Activated CD8-positive, alpha-beta memory T cell treated with anti-CD3 and anti-CD28 coated beads for 36 hours (primary cell): ENCODE measurements at regions not wholly inside any gene's neighbourhood (a gene's known extent, or its start where the extent isn't known, plus 50 kb on each side); places are given as distances from the start of the nearest gene placed in this dataset.

Experiments
- CTCF ChIA-PET: fragments of 350-600 bp; sonication (Branson Sonifier 250); formaldehyde crosslinking; loops from one replicate; lab custom pipeline; 2021; ENCODE audit warnings: antibody characterized with exemption; lab: Charles Lee
- POLR2A ChIA-PET: fragments of 350-600 bp; sonication (Branson Sonifier 250); formaldehyde crosslinking; loops from one replicate; lab custom pipeline; 2021; ENCODE audit warnings: antibody characterized with exemption; lab: Charles Lee

- POLR2A ChIA-PET = no interaction called here
- CTCF ChIA-PET = no interaction called here
Measured at GRCh38 chr13:82802528-82802927, 1079.7 kb downstream of the SLITRK1 start.

GRCh38 chr13:82800391-82800790, 1081.9 kb downstream of the SLITRK1 start:
- CTCF ChIA-PET = no interaction called here
- POLR2A ChIA-PET = no interaction called here

DNA sequence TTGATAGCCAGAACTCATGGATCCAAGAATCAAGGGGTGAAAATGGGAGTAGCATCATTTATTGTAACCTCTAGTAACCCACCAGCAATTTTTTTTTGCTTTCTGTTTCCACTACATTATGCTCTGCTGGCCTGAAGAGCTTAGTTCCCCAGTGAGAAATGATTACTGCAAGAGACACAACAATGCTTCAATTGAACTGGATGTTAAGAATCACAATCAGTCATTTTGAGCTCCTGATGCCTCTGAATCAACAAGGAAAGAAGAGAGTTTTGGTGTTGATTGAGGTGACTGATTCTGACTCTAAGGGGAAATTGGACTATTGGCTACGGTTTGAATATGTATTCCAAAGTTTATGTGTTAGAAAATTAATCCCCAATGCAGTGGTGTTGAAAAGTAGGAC, 1084.4 kb downstream of the SLITRK1 start:
- POLR2A ChIA-PET = no interaction called here
- CTCF ChIA-PET = no interaction called here

- CTCF ChIA-PET = no interaction called here
- POLR2A ChIA-PET = no interaction called here
Measured at GRCh38 chr13:82791035-82791434, 1091.2 kb downstream of the SLITRK1 start.

DNA sequence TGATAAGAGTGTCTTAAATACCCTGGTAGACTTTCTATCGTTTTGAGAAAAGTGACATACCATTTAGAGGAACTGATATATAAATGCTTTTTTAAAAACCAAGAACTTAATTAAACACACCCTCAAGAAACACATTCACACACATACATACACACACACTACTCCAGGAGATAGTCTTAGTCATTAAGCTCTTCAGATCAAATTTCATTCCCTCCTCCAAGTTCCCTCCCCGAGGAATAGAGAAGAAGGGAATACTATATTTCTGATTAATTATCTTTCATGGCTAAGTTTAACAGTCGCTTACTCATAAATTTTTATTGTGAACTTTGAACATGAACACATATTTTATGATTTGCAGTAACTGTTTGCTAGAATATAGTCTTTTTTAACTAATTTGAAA, 1109.5 kb downstream of the SLITRK1 start:
- POLR2A ChIA-PET = no interaction called here
- CTCF ChIA-PET = no interaction called here

- POLR2A ChIA-PET = no interaction called here
- CTCF ChIA-PET = no interaction called here
Measured at GRCh38 chr13:82766732-82767321, 1115.4 kb downstream of the SLITRK1 start.

GRCh38 chr13:82758044-82758443, 1124.2 kb downstream of the SLITRK1 start:
- ChIA-PET CTCF (no interaction called here), POLR2A (no interaction called here)

GRCh38 chr13:82751206-82751605, 1131.1 kb downstream of the SLITRK1 start:
- ChIA-PET CTCF (no interaction called here), POLR2A (no interaction called here)

DNA sequence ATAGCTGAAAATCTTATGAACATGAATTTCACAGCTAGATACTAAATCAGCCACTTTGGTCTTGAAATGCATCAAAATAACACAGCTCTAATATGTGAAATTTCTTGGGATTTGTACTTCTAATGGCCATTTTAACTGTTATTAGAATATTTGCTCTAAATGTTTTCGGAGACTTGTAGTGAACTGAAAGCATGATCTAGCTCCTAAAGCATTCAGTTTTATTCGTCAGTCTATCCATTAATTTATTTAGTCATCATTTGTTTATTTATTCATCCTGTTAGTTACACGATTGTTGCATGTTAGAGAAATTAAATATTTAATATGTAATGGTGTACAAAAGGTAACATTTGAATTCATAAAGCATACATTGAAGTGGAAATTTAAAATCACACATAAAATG, 1132.7 kb downstream of the SLITRK1 start:
- CTCF ChIA-PET = no interaction called here
- POLR2A ChIA-PET = no interaction called here

GRCh38 chr13:82747958-82748357, 1134.3 kb downstream of the SLITRK1 start:
- POLR2A ChIA-PET = no interaction called here
- CTCF ChIA-PET = no interaction called here

DNA sequence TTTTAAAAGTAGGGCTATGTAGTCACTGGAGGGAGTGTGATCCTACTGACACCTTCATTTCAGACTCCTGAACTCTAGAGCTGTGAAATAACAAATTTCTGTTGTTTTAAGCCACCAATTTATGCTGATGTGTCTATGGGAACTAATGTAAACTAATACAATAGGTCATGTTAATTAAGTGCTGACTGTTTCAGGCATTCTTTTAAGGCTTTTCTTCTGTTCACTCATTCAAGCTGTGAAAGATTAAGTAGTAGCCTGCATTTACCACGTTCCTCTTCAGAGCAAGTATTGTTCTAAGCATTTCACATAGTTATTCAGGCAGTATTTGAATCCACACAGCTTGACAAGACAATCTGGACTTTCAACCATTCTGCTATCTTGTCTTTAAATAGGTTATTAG, 1135.0 kb downstream of the SLITRK1 start:
- ChIA-PET CTCF (no interaction called here), POLR2A (no interaction called here)

DNA sequence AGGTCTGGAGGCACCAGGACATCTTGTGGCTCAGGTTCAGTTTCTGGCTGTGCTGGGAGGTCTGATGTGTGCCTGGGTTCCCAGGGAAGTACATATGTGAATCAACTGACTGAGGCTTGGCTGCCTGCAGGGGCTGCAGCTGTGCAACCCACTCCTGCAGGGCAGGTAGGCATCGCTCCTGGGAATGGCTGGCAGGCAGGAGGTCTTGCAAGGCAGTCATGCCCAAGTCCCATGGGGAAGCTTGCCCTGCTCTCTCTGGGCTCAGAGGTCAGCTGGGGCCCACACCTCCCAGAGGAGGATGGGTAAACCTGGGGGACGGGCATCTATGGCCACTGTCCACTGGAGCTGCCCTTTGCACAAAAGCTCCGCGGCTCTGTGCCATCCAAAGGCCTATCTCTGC, 1141.8 kb downstream of the SLITRK1 start:
- ChIA-PET CTCF (no interaction called here), POLR2A (no interaction called here)

- POLR2A ChIA-PET = no interaction called here
- CTCF ChIA-PET = no interaction called here
Measured at GRCh38 chr13:82739881-82740280, 1142.4 kb downstream of the SLITRK1 start.

DNA sequence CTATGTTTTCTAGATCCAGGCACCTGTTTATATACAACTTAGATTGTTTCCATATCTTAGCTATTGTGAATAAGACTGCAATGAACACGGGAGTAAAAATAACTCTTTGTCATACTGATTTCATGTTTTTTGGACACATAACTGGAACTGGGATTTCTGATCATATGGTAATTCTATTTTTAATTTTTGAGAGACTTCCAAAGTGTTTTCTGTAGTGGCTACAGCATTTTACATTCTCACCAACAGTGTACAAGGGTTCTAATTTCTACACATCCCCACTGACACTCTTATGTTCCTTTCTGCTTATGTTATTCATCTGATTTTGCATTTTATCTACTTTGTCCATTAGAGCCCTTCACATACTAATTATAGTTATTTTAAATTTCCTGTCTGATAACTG, 1152.9 kb downstream of the SLITRK1 start:
- POLR2A ChIA-PET = no interaction called here

DNA sequence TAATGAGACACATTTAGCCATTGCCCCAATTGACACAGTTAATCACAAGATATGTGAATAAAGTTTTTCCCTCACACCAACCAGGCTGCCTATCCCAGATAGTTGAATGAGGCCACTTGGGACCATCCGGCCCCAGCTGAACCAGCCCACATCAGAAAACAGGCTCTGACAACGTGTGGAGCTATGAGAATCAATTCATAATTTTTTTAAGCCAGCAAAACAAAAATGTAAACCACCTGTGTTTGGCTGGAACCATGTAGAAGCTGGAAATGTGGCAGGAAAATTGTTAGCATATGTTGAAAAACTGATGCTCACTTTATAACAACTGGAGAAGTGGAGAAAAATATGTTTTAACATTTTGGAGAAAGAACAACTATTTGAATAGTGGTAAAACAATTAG, 1161.3 kb downstream of the SLITRK1 start:
- POLR2A ChIA-PET = no interaction called here
- CTCF ChIA-PET = no interaction called here

More for the DNA sequence above, 1152.9 kb downstream of the SLITRK1 start:
- CTCF ChIA-PET = no interaction called here

- POLR2A ChIA-PET = no interaction called here
Measured at GRCh38 chr13:82719987-82720386, 1162.3 kb downstream of the SLITRK1 start.

GRCh38 chr13:82717249-82717648, 1165.0 kb downstream of the SLITRK1 start:
- ChIA-PET POLR2A (no interaction called here), CTCF (no interaction called here)

More at GRCh38 chr13:82719987-82720386, 1162.3 kb downstream of the SLITRK1 start:
- CTCF ChIA-PET = no interaction called here

GRCh38 chr13:82713687-82714405, 1168.4 kb downstream of the SLITRK1 start:
- CTCF ChIA-PET = no interaction called here
- POLR2A ChIA-PET = no interaction called here

DNA sequence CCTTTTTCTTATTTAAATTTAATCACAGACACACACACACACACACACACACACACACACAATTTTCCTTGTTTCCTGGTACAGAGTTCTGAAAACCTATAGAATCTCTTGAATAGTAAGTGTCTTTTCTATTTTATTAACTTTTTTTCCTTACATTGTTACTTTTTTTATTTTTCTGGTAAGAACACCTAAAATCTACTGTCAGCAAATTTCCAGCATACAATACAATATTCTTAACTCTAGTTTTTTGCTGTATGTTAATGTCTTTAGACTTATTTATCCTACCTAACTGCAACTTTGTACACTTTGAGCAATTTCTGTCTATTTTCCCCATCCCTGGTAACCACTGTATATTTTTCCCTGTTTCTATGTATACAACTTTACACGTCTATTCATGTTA, 1179.8 kb downstream of the SLITRK1 start:
- CTCF ChIA-PET = no interaction called here
- POLR2A ChIA-PET = no interaction called here

- CTCF ChIA-PET = no interaction called here
- POLR2A ChIA-PET = no interaction called here
Measured at GRCh38 chr13:82701020-82701419, 1181.3 kb downstream of the SLITRK1 start.

DNA sequence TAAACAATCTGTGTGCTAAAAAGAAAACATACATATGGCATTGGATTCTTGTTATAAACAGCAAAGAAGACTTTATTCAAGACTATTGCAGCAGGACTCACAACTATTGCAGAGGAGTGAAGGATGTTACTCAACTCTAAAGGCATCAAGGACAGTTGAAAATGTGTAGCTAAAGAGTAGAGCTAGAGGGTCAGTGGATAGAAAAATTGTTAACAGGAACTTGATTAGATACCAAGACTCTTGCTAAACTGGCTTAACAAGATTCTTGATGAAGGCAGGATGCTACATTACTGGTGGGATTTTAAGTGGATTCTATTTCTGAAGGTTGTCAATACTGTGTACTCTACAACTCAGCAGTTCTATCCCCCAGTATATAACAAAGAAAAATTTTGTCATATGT, 1183.3 kb downstream of the SLITRK1 start:
- POLR2A ChIA-PET = no interaction called here
- CTCF ChIA-PET = no interaction called here

- CTCF ChIA-PET = no interaction called here
Measured at GRCh38 chr13:82698383-82698782, 1183.9 kb downstream of the SLITRK1 start.

More at GRCh38 chr13:82698383-82698782, 1183.9 kb downstream of the SLITRK1 start:
- POLR2A ChIA-PET = no interaction called here
